ENCODE measurements at regions not wholly inside any gene's neighbourhood (a gene's known extent, or its start where the extent isn't known, plus 50 kb on each side); places are given as distances from the start of the nearest gene placed in this dataset.

GRCh38 chr9:135229701-135230385, 142.4 kb downstream of the OLFM1 start:
- no peaks in the 10 kb centered on the region for H3K36me3 ChIP-seq
- DNase-seq (ENCODE audit: low spot score in 2 of 2), result no peak
- 73 to 74% methylated on average over 16 of the region's 16 CpGs for WGBS, 2 donors

DNA sequence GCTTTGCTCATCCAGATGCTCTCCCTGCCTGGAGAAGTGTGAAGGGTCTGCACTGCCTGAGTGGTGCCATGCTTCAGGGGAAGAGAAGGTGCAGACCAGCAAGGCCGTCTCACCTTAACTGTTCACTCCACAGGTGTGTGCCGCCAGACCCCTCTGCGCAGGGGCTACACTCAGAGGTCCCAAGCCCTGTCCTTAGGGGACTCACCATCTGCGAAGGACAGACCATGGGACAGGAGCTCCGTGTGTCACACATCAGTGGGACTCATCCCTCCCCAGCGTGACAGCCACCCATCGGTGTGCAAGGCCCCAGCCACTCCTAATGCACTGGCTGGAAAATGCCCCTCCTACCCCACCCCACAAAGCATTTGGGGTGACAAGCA, 142.9 kb downstream of the OLFM1 start:
- Histone ChIP-seq H3K27me3 (peaks cover 0 to 19% of the 10 kb centered on the region in 2 donors), H3K4me1 (no peaks in the 10 kb centered on the region), H3K4me3 (no peak overlapping the region), H3K9me3 (peaks cover 0 to 13% (median 3%) of the 10 kb centered on the region in 4 donors), H3K27ac (no peak overlapping the region), H3K36me3 (no peaks in the 10 kb centered on the region)
- no peak for DNase-seq (ENCODE audit: low spot score in 2 of 2)
- TF ChIP-seq CTCF (IDR thresholded peaks at IDR 0.05) (no peak), EP300 (IDR thresholded peaks at IDR 0.05) (no peak), POLR2A (IDR thresholded peaks at IDR 0.05) (no peak)
- WGBS, 2 donors, result 88 to 89% methylated on average over 3 to 7 of the region's 7 CpGs

More at GRCh38 chr9:135229701-135230385, 142.4 kb downstream of the OLFM1 start:
- Histone ChIP-seq H3K4me1 (no peaks in the 10 kb centered on the region), H3K27me3 (peaks cover 0 to 19% of the 10 kb centered on the region in 2 donors), H3K9me3 (peaks cover 0 to 13% (median 3%) of the 10 kb centered on the region in 4 donors), H3K27ac (no peak overlapping the region), H3K4me3 (no peak overlapping the region)
- no peak for TF ChIP-seq EP300 (IDR thresholded peaks at IDR 0.05)
- TF ChIP-seq CTCF (IDR thresholded peaks at IDR 0.05), result no peak
- no peak for TF ChIP-seq POLR2A (IDR thresholded peaks at IDR 0.05)

GRCh38 chr9:135230817-135231520, 143.5 kb downstream of the OLFM1 start:
- 45 to 49% methylated on average over 9 to 10 of the region's 10 CpGs for WGBS, 2 donors
- no peak for TF ChIP-seq EP300 (IDR thresholded peaks at IDR 0.05)
- no peak for TF ChIP-seq CTCF (IDR thresholded peaks at IDR 0.05)
- no peak for TF ChIP-seq POLR2A (IDR thresholded peaks at IDR 0.05)
- Histone ChIP-seq H3K36me3 (no peaks in the 10 kb centered on the region), H3K27ac (no peak overlapping the region), H3K27me3 (peaks cover 0 to 19% of the 10 kb centered on the region in 2 donors), H3K4me3 (no peak overlapping the region), H3K4me1 (no peaks in the 10 kb centered on the region), H3K9me3 (peaks cover 0 to 13% (median 3%) of the 10 kb centered on the region in 4 donors)
- DNase-seq (ENCODE audit: low spot score in 2 of 2), result no peak

DNA sequence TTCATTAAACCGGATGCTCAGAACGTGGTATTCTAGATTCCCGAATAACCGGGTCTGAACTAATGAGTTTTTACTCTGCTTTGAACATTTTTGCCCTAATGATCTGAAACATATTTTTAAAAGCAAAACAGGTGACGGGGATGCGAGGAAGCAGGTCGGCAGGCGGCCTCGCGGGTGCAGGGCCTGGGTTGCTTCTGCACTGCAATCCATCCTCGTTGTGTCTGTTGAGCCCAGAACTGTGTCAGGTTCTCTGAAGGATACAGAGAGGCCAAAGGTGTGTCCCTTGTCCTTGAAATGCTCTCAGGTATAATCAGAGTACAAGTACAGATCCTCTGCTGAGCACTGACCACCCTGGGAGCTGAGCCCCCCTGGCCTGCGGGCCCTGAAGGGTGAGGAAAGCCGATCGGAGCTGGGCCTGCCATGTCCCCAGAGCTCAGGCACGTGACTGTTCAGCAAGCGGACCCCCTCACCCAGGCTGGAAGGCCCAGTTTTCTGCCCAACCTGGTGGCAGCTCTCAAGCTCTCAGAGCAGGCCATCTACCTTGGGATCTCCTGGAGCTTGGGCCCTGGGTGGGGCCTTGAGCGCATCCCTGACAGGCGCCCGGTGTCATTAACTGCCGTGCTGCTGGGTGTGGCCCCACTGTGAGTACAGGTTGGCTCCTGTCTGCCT, 151.8 kb downstream of the OLFM1 start:
- no peak for DNase-seq (ENCODE audit: low spot score in 2 of 2)
- peaks cover 0 to 18% of the 10 kb centered on the region in 2 donors for H3K27me3 ChIP-seq

More for the DNA sequence above, 151.8 kb downstream of the OLFM1 start:
- peaks cover 0 to 6% (median under 1%) of the 10 kb centered on the region in 4 donors for H3K9me3 ChIP-seq
- H3K36me3 ChIP-seq, result no peaks in the 10 kb centered on the region
- no peak for TF ChIP-seq EP300 (IDR thresholded peaks at IDR 0.05)
- no peak for TF ChIP-seq CTCF (IDR thresholded peaks at IDR 0.05)
- TF ChIP-seq POLR2A (IDR thresholded peaks at IDR 0.05), result no peak
- H3K4me3 ChIP-seq, result no peak overlapping the region
- no peak overlapping the region for H3K27ac ChIP-seq
- no peaks in the 10 kb centered on the region for H3K4me1 ChIP-seq
- WGBS, 2 donors, result 88 to 92% methylated on average over 18 to 20 of the region's 20 CpGs
